ENCODE measurements at regions not wholly inside any gene's neighbourhood (a gene's known extent, or its start where the extent isn't known, plus 50 kb on each side); places are given as distances from the start of the nearest gene placed in this dataset.

DNA sequence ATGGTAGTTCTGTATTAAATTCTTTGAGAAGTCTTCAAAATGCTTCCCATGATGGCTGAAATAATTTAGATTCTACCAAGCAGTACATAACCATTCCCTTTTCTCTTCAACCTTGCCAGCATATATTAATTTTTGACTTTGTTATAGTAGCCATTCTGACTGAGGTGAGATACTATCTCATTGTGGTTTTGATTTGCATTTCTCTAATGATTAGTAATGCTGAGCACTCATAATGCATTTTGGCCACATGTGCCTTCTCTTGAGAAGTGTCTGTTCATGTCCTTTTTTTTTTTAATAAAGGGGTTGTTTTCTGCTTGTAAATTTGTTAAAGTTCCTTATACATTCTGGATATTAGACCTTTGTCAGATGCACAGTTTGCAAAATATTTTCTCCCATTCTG is 173.9 kb downstream of the CALCRL start:
- Histone ChIP-seq H3K4me3 (ENCODE audit: low read depth, low read length) (no peak overlapping the region), H3K9ac (ENCODE audit: low read length) (no peak overlapping the region), H3K27me3 (ENCODE audit: control insufficient read depth, insufficient read depth, low read length) (no peaks in the 10 kb centered on the region), H3K27ac (ENCODE audit: low read depth, low read length) (no peak overlapping the region), H3K36me3 (ENCODE audit: control insufficient read depth, insufficient read depth, low read length) (no peaks in the 10 kb centered on the region), H3K9me3 (ENCODE audit: control insufficient read depth, insufficient read depth, low read depth, low read length) (no peaks in the 10 kb centered on the region), H3K4me1 (ENCODE audit: control insufficient read depth, insufficient read depth, low read length) (no peaks in the 10 kb centered on the region)

DNA sequence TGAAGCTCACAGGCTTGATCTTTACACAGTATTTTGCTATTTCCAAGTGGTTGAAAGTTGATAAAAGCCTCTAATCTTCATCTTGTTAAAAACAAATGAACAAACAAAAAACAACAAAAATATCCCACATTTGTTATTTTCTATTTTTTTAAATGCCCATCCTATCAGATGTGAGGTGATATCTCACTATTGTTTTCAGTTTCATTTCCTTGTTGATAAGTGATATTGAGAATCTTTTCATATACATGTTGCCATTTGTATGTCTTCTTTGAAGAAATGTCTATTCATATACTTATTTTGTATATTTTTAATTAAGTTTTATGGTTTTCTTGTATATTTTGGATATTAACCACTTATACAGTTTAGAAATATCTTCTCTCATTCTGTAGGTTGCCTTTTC is 175.8 kb downstream of the CALCRL start:
- H3K9ac ChIP-seq (ENCODE audit: low read length), result no peak overlapping the region
- no peak overlapping the region for H3K27ac ChIP-seq (ENCODE audit: low read depth, low read length)
- no peaks in the 10 kb centered on the region for H3K27me3 ChIP-seq (ENCODE audit: control insufficient read depth, insufficient read depth, low read length)
- H3K4me1 ChIP-seq (ENCODE audit: control insufficient read depth, insufficient read depth, low read length), result no peaks in the 10 kb centered on the region
- H3K36me3 ChIP-seq (ENCODE audit: control insufficient read depth, insufficient read depth, low read length), result no peaks in the 10 kb centered on the region
- no peaks in the 10 kb centered on the region for H3K9me3 ChIP-seq (ENCODE audit: control insufficient read depth, insufficient read depth, low read depth, low read length)
- H3K4me3 ChIP-seq (ENCODE audit: low read depth, low read length), result no peak overlapping the region

- no peaks in the 10 kb centered on the region for H3K27me3 ChIP-seq (ENCODE audit: control insufficient read depth, insufficient read depth, low read length)
- no peak overlapping the region for H3K27ac ChIP-seq (ENCODE audit: low read depth, low read length)
- H3K4me3 ChIP-seq (ENCODE audit: low read depth, low read length), result no peak overlapping the region
- H3K9ac ChIP-seq (ENCODE audit: low read length), result no peak overlapping the region
- no peaks in the 10 kb centered on the region for H3K36me3 ChIP-seq (ENCODE audit: control insufficient read depth, insufficient read depth, low read length)
- no peaks in the 10 kb centered on the region for H3K9me3 ChIP-seq (ENCODE audit: control insufficient read depth, insufficient read depth, low read depth, low read length)
- no peaks in the 10 kb centered on the region for H3K4me1 ChIP-seq (ENCODE audit: control insufficient read depth, insufficient read depth, low read length)
Measured at GRCh38 chr2:187271825-187272224, 176.2 kb downstream of the CALCRL start.

GRCh38 chr2:187266645-187267044 is 181.4 kb downstream of the CALCRL start:
- no peaks in the 10 kb centered on the region for H3K27me3 ChIP-seq (ENCODE audit: control insufficient read depth, insufficient read depth, low read length)
- H3K4me3 ChIP-seq (ENCODE audit: low read depth, low read length), result no peak overlapping the region
- H3K27ac ChIP-seq (ENCODE audit: low read depth, low read length), result no peak overlapping the region
- H3K36me3 ChIP-seq (ENCODE audit: control insufficient read depth, insufficient read depth, low read length), result no peaks in the 10 kb centered on the region
- no peak overlapping the region for H3K9ac ChIP-seq (ENCODE audit: low read length)
- peaks cover 25% of the 10 kb centered on the region for H3K4me1 ChIP-seq (ENCODE audit: control insufficient read depth, insufficient read depth, low read length)
- H3K9me3 ChIP-seq (ENCODE audit: control insufficient read depth, insufficient read depth, low read depth, low read length), result no peaks in the 10 kb centered on the region

DNA sequence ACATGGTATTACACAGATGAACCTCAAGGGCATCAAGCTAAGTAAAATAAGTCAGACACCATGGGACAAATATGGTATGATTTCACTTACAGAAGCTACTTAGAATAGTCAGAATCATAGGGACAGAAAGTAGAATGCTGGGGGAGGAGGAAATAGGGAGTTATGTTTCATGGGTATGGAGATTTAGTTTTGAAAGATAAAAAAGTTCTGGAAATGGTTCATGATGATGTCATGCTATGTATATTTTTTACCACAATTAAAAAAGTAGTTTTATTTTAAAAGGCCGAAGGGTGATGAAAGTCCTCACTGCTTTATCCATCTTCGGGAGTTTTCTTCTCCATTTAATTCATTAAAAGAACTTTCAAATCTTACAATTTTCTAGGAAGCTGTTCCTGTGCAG is 181.9 kb downstream of the CALCRL start:
- no peak overlapping the region for H3K4me3 ChIP-seq (ENCODE audit: low read depth, low read length)
- H3K4me1 ChIP-seq (ENCODE audit: control insufficient read depth, insufficient read depth, low read length), result peaks cover 25% of the 10 kb centered on the region
- H3K9me3 ChIP-seq (ENCODE audit: control insufficient read depth, insufficient read depth, low read depth, low read length), result no peaks in the 10 kb centered on the region
- no peak overlapping the region for H3K9ac ChIP-seq (ENCODE audit: low read length)
- H3K36me3 ChIP-seq (ENCODE audit: control insufficient read depth, insufficient read depth, low read length), result no peaks in the 10 kb centered on the region
- no peaks in the 10 kb centered on the region for H3K27me3 ChIP-seq (ENCODE audit: control insufficient read depth, insufficient read depth, low read length)
- H3K27ac ChIP-seq (ENCODE audit: low read depth, low read length), result no peak overlapping the region

- Histone ChIP-seq H3K4me1 (ENCODE audit: control insufficient read depth, insufficient read depth, low read length) (peaks cover 25% of the 10 kb centered on the region), H3K9me3 (ENCODE audit: control insufficient read depth, insufficient read depth, low read depth, low read length) (no peaks in the 10 kb centered on the region), H3K27ac (ENCODE audit: low read depth, low read length) (no peak overlapping the region), H3K36me3 (ENCODE audit: control insufficient read depth, insufficient read depth, low read length) (no peaks in the 10 kb centered on the region), H3K4me3 (ENCODE audit: low read depth, low read length) (no peak overlapping the region), H3K27me3 (ENCODE audit: control insufficient read depth, insufficient read depth, low read length) (no peaks in the 10 kb centered on the region), H3K9ac (ENCODE audit: low read length) (no peak overlapping the region)
Measured at GRCh38 chr2:187264612-187265011, 183.4 kb downstream of the CALCRL start.

GRCh38 chr2:187263675-187264560 is 184.1 kb downstream of the CALCRL start:
- H3K9me3 ChIP-seq (ENCODE audit: control insufficient read depth, insufficient read depth, low read depth, low read length), result no peaks in the 10 kb centered on the region
- no peak overlapping the region for H3K9ac ChIP-seq (ENCODE audit: low read length)
- H3K4me3 ChIP-seq (ENCODE audit: low read depth, low read length), result peak overlapping the region; percentile 19; the same call in 1 of the 2 replicates
- peak overlapping the region; percentile 10 for H3K27ac ChIP-seq (ENCODE audit: low read depth, low read length)
- H3K4me1 ChIP-seq (ENCODE audit: control insufficient read depth, insufficient read depth, low read length), result peaks cover 25% of the 10 kb centered on the region
- H3K27me3 ChIP-seq (ENCODE audit: control insufficient read depth, insufficient read depth, low read length), result no peaks in the 10 kb centered on the region
- H3K36me3 ChIP-seq (ENCODE audit: control insufficient read depth, insufficient read depth, low read length), result no peaks in the 10 kb centered on the region

GRCh38 chr2:187261705-187262104 is 186.3 kb downstream of the CALCRL start:
- Histone ChIP-seq H3K36me3 (ENCODE audit: control insufficient read depth, insufficient read depth, low read length) (no peaks in the 10 kb centered on the region), H3K27me3 (ENCODE audit: control insufficient read depth, insufficient read depth, low read length) (no peaks in the 10 kb centered on the region), H3K4me3 (ENCODE audit: low read depth, low read length) (no peak overlapping the region), H3K4me1 (ENCODE audit: control insufficient read depth, insufficient read depth, low read length) (peaks cover 25% of the 10 kb centered on the region), H3K9me3 (ENCODE audit: control insufficient read depth, insufficient read depth, low read depth, low read length) (no peaks in the 10 kb centered on the region), H3K9ac (ENCODE audit: low read length) (no peak overlapping the region), H3K27ac (ENCODE audit: low read depth, low read length) (no peak overlapping the region)

GRCh38 chr2:187252063-187252462 is 196.0 kb downstream of the CALCRL start:
- no peaks in the 10 kb centered on the region for H3K27me3 ChIP-seq (ENCODE audit: control insufficient read depth, insufficient read depth, low read length)
- no peaks in the 10 kb centered on the region for H3K36me3 ChIP-seq (ENCODE audit: control insufficient read depth, insufficient read depth, low read length)
- no peak overlapping the region for H3K9ac ChIP-seq (ENCODE audit: low read length)
- no peak overlapping the region for H3K27ac ChIP-seq (ENCODE audit: low read depth, low read length)
- 0 out of 2 replicates have a peak, but pooled peaks cover 2% of the 10 kb centered on the region for H3K9me3 ChIP-seq (ENCODE audit: control insufficient read depth, insufficient read depth, low read depth, low read length)
- H3K4me3 ChIP-seq (ENCODE audit: low read depth, low read length), result no peak overlapping the region
- no peaks in the 10 kb centered on the region for H3K4me1 ChIP-seq (ENCODE audit: control insufficient read depth, insufficient read depth, low read length)

DNA sequence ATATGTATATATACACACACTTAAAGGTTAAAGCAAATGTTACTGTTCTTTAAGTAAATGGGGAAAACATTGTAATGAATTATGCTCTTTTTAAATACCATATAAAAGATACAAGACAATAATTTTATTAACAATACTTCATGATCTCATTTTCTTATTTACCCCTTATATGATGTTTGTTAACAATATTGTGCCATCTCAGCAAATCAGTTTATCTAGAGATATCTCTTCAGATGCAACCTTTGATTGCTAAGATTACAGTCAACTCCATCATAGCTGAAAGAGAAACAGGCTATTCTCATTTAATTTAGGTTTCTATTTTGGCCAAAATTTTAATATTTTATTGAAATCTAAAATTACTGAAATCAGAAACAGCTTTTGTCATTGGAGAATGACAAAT is 197.9 kb downstream of the CALCRL start:
- Histone ChIP-seq H3K4me1 (ENCODE audit: control insufficient read depth, insufficient read depth, low read length) (no peaks in the 10 kb centered on the region), H3K27me3 (ENCODE audit: control insufficient read depth, insufficient read depth, low read length) (no peaks in the 10 kb centered on the region), H3K9ac (ENCODE audit: low read length) (no peak overlapping the region), H3K4me3 (ENCODE audit: low read depth, low read length) (no peak overlapping the region), H3K27ac (ENCODE audit: low read depth, low read length) (no peak overlapping the region), H3K9me3 (ENCODE audit: control insufficient read depth, insufficient read depth, low read depth, low read length) (0 out of 2 replicates have a peak, but pooled peaks cover 2% of the 10 kb centered on the region), H3K36me3 (ENCODE audit: control insufficient read depth, insufficient read depth, low read length) (no peaks in the 10 kb centered on the region)

DNA sequence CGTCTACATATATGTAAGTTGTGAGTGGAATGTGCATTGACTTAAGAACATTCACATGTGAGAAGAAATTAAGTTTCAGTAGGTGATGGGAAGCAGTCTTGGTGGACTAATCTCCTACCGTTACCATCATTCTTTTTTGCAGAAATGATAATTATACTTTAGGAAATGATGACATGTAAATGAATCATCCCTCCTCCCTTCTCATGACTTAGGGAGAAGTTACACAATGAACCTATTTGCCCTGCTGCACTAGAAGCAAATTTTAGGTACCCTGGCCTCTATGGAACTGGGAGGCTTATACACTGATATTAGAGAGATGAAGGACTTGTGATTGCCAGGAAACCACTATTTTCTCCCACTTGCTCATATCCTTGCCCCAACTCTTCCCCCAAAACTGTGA is 214.2 kb downstream of the CALCRL start:
- no peak overlapping the region for H3K27ac ChIP-seq (ENCODE audit: low read depth, low read length)
- H3K27me3 ChIP-seq (ENCODE audit: control insufficient read depth, insufficient read depth, low read length), result no peaks in the 10 kb centered on the region
- no peaks in the 10 kb centered on the region for H3K36me3 ChIP-seq (ENCODE audit: control insufficient read depth, insufficient read depth, low read length)
- no peaks in the 10 kb centered on the region for H3K9me3 ChIP-seq (ENCODE audit: control insufficient read depth, insufficient read depth, low read depth, low read length)
- H3K4me3 ChIP-seq (ENCODE audit: low read depth, low read length), result no peak overlapping the region
- no peak overlapping the region for H3K9ac ChIP-seq (ENCODE audit: low read length)
- H3K4me1 ChIP-seq (ENCODE audit: control insufficient read depth, insufficient read depth, low read length), result no peaks in the 10 kb centered on the region
